Endothelial cell (in vitro differentiated cells): ENCODE measurements at regions not wholly inside any gene's neighbourhood (a gene's known extent, or its start where the extent isn't known, plus 50 kb on each side); places are given as distances from the start of the nearest gene placed in this dataset.

ENCODE experiments used
- DNase-seq: peaks from one replicate; pipeline ENCODE4 v3.0.0; 2021; ENCODE audit warnings: low spot score
- H3K27ac Mint-ChIP-seq: one replicate; pipeline ENCODE4 v1.8.0; 2021; ENCODE audit warnings: mixed read lengths, inconsistent platforms; ENCODE audit not compliant: unreplicated experiment
- H3K27me3 Mint-ChIP-seq: one replicate; pipeline ENCODE4 v1.8.0; 2021; ENCODE audit warnings: mild to moderate bottlenecking, moderate library complexity, mixed read lengths, inconsistent platforms; ENCODE audit not compliant: unreplicated experiment
- H3K36me3 Mint-ChIP-seq: one replicate; pipeline ENCODE4 v1.8.0; 2021; ENCODE audit warnings: mild to moderate bottlenecking, low read depth, mixed read lengths, inconsistent platforms; ENCODE audit not compliant: unreplicated experiment
- H3K4me1 Mint-ChIP-seq: one replicate; pipeline ENCODE4 v1.8.0; 2021; ENCODE audit warnings: mild to moderate bottlenecking, mixed read lengths, inconsistent platforms; ENCODE audit not compliant: unreplicated experiment
- H3K4me3 Mint-ChIP-seq: one replicate; pipeline ENCODE4 v1.8.0; 2021; ENCODE audit warnings: mild to moderate bottlenecking, mixed read lengths, inconsistent platforms; ENCODE audit not compliant: unreplicated experiment
- H3K9me3 Mint-ChIP-seq: one replicate; pipeline ENCODE4 v1.8.0; 2021; ENCODE audit warnings: mixed read lengths, inconsistent platforms; ENCODE audit not compliant: unreplicated experiment
- TF ChIP-seq, protein P1 (sequence below): fragments of 200-600 bp; sonication (generic); IDR thresholded peaks from one replicate; pipeline ENCODE4 v1.5.0; 2021; ENCODE audit warnings: antibody characterized with exemption; ENCODE audit not compliant: unreplicated experiment

DNA sequence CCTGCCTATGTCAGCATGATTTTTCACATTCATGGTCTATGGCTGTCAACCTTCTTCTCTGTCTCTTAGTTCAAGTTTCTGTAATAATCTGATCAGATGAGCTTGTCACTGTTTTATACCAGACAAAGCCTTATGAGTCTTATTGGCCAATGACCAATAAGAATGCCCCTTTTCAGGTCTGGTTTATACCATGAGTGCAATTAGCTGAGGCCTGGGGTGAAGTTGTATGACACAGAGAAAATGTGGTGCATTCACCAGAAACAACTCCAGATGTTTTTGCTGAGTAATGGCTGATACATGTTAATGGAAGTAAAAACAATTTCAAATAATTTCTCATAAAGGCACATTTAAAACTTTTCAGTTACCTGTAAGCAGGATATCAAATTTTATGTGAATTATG lies 218.6 kb upstream of the CDH8 start:
- no peaks in the 10 kb centered on the region for H3K9me3 Mint-ChIP-seq
- H3K27me3 Mint-ChIP-seq: no peaks in the 10 kb centered on the region
- no peak for DNase-seq
- H3K4me1 Mint-ChIP-seq: peaks cover 7% of the 10 kb centered on the region
- TF ChIP-seq, protein P1, sequence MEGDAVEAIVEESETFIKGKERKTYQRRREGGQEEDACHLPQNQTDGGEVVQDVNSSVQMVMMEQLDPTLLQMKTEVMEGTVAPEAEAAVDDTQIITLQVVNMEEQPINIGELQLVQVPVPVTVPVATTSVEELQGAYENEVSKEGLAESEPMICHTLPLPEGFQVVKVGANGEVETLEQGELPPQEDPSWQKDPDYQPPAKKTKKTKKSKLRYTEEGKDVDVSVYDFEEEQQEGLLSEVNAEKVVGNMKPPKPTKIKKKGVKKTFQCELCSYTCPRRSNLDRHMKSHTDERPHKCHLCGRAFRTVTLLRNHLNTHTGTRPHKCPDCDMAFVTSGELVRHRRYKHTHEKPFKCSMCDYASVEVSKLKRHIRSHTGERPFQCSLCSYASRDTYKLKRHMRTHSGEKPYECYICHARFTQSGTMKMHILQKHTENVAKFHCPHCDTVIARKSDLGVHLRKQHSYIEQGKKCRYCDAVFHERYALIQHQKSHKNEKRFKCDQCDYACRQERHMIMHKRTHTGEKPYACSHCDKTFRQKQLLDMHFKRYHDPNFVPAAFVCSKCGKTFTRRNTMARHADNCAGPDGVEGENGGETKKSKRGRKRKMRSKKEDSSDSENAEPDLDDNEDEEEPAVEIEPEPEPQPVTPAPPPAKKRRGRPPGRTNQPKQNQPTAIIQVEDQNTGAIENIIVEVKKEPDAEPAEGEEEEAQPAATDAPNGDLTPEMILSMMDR: no peak
- no peak overlapping the region for H3K4me3 Mint-ChIP-seq
- no peaks in the 10 kb centered on the region for H3K36me3 Mint-ChIP-seq
- H3K27ac Mint-ChIP-seq: no peak overlapping the region

GRCh38 chr16:62254372-62254771 lies 218.1 kb upstream of the CDH8 start:
- no peak overlapping the region for H3K27ac Mint-ChIP-seq
- H3K36me3 Mint-ChIP-seq: no peaks in the 10 kb centered on the region
- no peaks in the 10 kb centered on the region for H3K27me3 Mint-ChIP-seq
- no peaks in the 10 kb centered on the region for H3K9me3 Mint-ChIP-seq
- TF ChIP-seq, protein P1: no peak
- DNase-seq: no peak
- peaks cover 7% of the 10 kb centered on the region for H3K4me1 Mint-ChIP-seq
- no peak overlapping the region for H3K4me3 Mint-ChIP-seq

GRCh38 chr16:62253966-62254365 lies 217.7 kb upstream of the CDH8 start:
- TF ChIP-seq, protein P1: no peak
- no peak overlapping the region for H3K4me3 Mint-ChIP-seq
- H3K27me3 Mint-ChIP-seq: no peaks in the 10 kb centered on the region
- no peaks in the 10 kb centered on the region for H3K9me3 Mint-ChIP-seq
- H3K27ac Mint-ChIP-seq: no peak overlapping the region
- H3K36me3 Mint-ChIP-seq: no peaks in the 10 kb centered on the region
- no peak for DNase-seq
- H3K4me1 Mint-ChIP-seq: peaks cover 7% of the 10 kb centered on the region

- H3K4me1 Mint-ChIP-seq: peaks cover 7% of the 10 kb centered on the region
- no peak for DNase-seq
Measured at GRCh38 chr16:62249069-62249468, 212.8 kb upstream of the CDH8 start.

DNA sequence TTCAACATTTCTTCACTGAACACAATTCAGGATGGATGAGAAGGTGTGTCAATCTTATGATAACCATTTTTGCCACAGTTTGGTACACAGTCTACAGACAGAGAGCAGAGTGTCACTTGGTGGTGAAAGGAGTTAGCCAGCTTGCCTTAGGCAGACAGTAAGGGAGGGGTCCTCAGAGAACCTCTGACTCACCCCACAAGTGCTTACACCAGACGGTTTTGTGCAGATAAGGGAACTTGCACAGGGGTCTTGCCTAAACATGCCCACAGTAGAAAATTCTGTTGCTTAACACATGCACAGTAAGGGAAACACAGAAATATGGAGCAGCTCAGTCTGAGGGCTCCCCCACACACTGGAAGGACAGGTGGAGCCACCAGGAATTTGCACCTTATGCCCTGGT lies 204.5 kb upstream of the CDH8 start:
- H3K27me3 Mint-ChIP-seq: peaks cover 2% of the 10 kb centered on the region
- H3K4me3 Mint-ChIP-seq: no peak overlapping the region
- H3K9me3 Mint-ChIP-seq: no peaks in the 10 kb centered on the region
- no peaks in the 10 kb centered on the region for H3K4me1 Mint-ChIP-seq
- no peak overlapping the region for H3K27ac Mint-ChIP-seq
- DNase-seq: no peak
- TF ChIP-seq, protein P1: no peak
- no peaks in the 10 kb centered on the region for H3K36me3 Mint-ChIP-seq

More at GRCh38 chr16:62249069-62249468, 212.8 kb upstream of the CDH8 start:
- Mint-ChIP-seq H3K27me3 (no peaks in the 10 kb centered on the region), H3K4me3 (no peak overlapping the region), H3K9me3 (no peaks in the 10 kb centered on the region), H3K27ac (no peak overlapping the region), H3K36me3 (no peaks in the 10 kb centered on the region)
- TF ChIP-seq, protein P1: no peak
